ENCODE measurements at regions not wholly inside any gene's neighbourhood (a gene's known extent, or its start where the extent isn't known, plus 50 kb on each side); places are given as distances from the start of the nearest gene placed in this dataset.
A peak's percentile ranks its signal among the peaks of the same experiment; 100 is the strongest.

DNA sequence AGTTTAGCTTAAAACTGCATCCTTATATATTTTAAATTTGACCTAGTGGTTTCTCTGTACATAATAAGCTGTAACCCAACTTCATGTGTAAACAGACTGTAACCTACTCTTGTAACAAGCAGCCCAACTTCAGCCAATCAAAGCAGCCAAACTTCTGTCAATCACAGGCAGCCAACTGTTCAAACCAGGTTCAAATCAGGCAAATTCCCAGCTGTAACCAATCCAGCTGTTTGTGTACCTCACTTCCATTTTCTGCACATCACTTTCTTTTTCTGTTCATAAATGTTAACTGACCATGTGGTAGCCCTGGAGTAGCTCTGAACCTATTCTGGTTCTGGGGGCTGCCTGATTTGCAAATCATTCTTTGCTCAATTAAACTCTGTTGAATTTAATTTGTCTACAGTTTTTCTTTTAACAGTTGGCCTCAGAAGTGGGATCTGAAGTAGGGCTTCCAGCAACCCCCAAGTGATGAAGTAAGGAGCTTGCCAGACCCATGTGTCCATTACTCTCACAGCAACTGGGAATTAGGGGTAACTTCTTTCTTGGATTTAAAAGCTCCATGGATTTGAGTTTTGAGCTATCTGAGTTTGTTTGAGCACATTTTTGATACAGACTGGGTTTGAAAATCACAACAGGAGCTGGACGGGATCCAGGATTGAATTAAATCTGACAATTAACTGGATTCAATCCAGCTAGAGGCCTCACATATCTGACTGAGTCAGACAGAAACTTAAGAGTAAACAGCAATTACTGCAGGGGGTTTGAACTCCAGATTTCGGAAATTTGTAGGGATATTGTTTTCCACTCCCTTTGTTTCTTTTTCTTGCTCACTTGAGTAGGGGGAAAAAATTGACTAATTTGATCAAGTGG is 1569.7 kb upstream of the SLC39A10 start:
- peaks cover 0 to 4% of the 10 kb centered on the region in 2 experiments; a peak in 1 of 4 replicates for H3K9me3 ChIP-seq (ENCODE audit: control insufficient read depth in 1 of 2, insufficient read depth in 1 of 2, low read depth in 1 of 2, low read length in 2 of 2)
- H3K9ac ChIP-seq (ENCODE audit: low read length): no peak overlapping the region
- H3K4me1 ChIP-seq (ENCODE audit: control insufficient read depth in 1 of 2, insufficient read depth in 2 of 2, low read length in 2 of 2): no peaks in the 10 kb centered on the region
- BruUV-seq (replicated peaks): no TSS peak
- H3K79me2 ChIP-seq (ENCODE audit: insufficient read depth, low read length): no peaks in the 10 kb centered on the region
- ChIA-PET POLR2A (no interaction called here), RAD21 (ENCODE audit: low non-redundant PET in 1 of 2, low total read pairs in 2 of 2, uncharacterized antibody in 2 of 2, unreplicated experiment in 2 of 2) (no interaction called here), CTCF (no interaction called here)
- no peaks in the 10 kb centered on the region for H3K36me3 ChIP-seq (ENCODE audit: control insufficient read depth in 1 of 2, insufficient read depth in 2 of 2, low read length in 2 of 2)
- TF ChIP-seq, protein P1, sequence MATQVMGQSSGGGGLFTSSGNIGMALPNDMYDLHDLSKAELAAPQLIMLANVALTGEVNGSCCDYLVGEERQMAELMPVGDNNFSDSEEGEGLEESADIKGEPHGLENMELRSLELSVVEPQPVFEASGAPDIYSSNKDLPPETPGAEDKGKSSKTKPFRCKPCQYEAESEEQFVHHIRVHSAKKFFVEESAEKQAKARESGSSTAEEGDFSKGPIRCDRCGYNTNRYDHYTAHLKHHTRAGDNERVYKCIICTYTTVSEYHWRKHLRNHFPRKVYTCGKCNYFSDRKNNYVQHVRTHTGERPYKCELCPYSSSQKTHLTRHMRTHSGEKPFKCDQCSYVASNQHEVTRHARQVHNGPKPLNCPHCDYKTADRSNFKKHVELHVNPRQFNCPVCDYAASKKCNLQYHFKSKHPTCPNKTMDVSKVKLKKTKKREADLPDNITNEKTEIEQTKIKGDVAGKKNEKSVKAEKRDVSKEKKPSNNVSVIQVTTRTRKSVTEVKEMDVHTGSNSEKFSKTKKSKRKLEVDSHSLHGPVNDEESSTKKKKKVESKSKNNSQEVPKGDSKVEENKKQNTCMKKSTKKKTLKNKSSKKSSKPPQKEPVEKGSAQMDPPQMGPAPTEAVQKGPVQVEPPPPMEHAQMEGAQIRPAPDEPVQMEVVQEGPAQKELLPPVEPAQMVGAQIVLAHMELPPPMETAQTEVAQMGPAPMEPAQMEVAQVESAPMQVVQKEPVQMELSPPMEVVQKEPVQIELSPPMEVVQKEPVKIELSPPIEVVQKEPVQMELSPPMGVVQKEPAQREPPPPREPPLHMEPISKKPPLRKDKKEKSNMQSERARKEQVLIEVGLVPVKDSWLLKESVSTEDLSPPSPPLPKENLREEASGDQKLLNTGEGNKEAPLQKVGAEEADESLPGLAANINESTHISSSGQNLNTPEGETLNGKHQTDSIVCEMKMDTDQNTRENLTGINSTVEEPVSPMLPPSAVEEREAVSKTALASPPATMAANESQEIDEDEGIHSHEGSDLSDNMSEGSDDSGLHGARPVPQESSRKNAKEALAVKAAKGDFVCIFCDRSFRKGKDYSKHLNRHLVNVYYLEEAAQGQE (IDR thresholded peaks at IDR 0.05; ENCODE audit: low read depth): no peak
- TF ChIP-seq RAD21 (IDR thresholded peaks at IDR 0.05; ENCODE audit: low read depth) (no peak), TCF7L2 (IDR thresholded peaks at IDR 0.05; ENCODE audit: borderline replicate concordance, extremely low read depth, insufficient read depth, insufficient read length) (no peak), POLR2A (IDR thresholded peaks at IDR 0.05; ENCODE audit: borderline replicate concordance, extremely low read depth, insufficient read depth, insufficient read length) (no peak)
- no peaks in the 10 kb centered on the region for H4K20me1 ChIP-seq (ENCODE audit: insufficient read depth)
- DNase-seq (ENCODE audit: low read depth, low spot score) (no peak), ATAC-seq (no peak)
- H3K27me3 ChIP-seq (ENCODE audit: insufficient read depth, low read length): no peaks in the 10 kb centered on the region
- no peak overlapping the region for H3K4me3 ChIP-seq (replicated peaks in 1 of 2; ENCODE audit: low read depth in 1 of 2, low read length in 2 of 2)
- H2AFZ ChIP-seq (ENCODE audit: low read depth, low read length, poor library complexity, severe bottlenecking): peak overlapping the region; percentile 23
- no peak overlapping the region for H3K4me2 ChIP-seq (ENCODE audit: low read length)
- H3K9me2 ChIP-seq (ENCODE audit: insufficient read depth): no peaks in the 10 kb centered on the region
- intact Hi-C loops (cut with micrococcal nuclease): no loop called here
- H3K27ac ChIP-seq (ENCODE audit: low read depth, low read length): no peak overlapping the region

Measured in HCT116 (cell line).